AML-193 (cell line): ENCODE measurements at regions not wholly inside any gene's neighbourhood (a gene's known extent, or its start where the extent isn't known, plus 50 kb on each side); places are given as distances from the start of the nearest gene placed in this dataset.

Experiments used
- DNase-seq, 2 experiments: peaks; one replicate each; lab custom pipeline; 2025; lab: John Stamatoyannopoulos, UW

DNA sequence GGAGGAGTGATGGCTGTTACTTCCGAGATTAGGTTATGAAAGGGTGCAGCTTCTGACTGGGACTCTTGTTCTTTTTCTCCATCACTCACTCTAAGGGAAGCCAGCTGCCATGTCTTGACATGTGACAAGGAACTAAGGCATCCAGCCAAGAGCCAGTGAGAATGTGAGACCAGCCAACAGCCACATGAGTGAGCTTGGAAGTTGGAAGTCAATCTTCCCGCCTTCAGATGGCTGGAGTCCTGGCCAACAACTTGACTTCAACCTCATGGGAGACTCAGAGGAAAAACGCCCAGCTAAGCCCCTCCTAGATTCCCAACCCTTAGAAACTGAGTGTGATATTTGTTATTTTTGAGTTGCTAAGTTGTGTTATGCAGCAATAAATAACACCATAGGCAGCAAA is 201.1 kb downstream of the SNX18 start:
- DNase-seq: no peak

GRCh38 chr5:54717870-54718269 is 200.3 kb downstream of the SNX18 start:
- no peak for DNase-seq

GRCh38 chr5:54717459-54717858 is 199.9 kb downstream of the SNX18 start:
- no peak for DNase-seq

GRCh38 chr5:54713923-54714581 is 196.5 kb downstream of the SNX18 start:
- no peak for DNase-seq

- DNase-seq: no peak
Observed at GRCh38 chr5:54709096-54709495, 191.5 kb downstream of the SNX18 start.

DNA sequence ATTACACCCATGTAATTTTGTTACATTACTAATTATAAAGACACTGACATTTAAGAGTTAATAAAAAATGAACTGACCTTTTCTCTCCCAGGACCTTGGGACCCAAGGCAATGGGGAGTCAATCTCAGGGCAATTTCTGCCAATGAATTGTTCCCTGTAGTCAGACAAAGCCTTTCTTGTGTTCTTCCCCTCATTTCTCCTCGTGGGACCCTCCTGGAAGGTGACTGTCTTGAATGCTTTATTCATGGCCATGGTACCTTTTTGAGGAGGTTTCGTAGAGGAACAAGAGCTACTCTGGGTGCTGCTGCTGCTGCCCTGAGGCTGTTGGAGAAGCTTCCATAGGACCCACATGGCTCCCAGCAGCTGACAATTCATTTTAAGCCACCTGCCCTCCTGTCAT is 190.3 kb downstream of the SNX18 start:
- no peak for DNase-seq

GRCh38 chr5:54705994-54706653 is 188.6 kb downstream of the SNX18 start:
- DNase-seq: no peak

- DNase-seq: no peak
Observed at GRCh38 chr5:54704825-54705224, 187.3 kb downstream of the SNX18 start.

- DNase-seq: no peak
Observed at GRCh38 chr5:54704333-54704732, 186.8 kb downstream of the SNX18 start.

DNA sequence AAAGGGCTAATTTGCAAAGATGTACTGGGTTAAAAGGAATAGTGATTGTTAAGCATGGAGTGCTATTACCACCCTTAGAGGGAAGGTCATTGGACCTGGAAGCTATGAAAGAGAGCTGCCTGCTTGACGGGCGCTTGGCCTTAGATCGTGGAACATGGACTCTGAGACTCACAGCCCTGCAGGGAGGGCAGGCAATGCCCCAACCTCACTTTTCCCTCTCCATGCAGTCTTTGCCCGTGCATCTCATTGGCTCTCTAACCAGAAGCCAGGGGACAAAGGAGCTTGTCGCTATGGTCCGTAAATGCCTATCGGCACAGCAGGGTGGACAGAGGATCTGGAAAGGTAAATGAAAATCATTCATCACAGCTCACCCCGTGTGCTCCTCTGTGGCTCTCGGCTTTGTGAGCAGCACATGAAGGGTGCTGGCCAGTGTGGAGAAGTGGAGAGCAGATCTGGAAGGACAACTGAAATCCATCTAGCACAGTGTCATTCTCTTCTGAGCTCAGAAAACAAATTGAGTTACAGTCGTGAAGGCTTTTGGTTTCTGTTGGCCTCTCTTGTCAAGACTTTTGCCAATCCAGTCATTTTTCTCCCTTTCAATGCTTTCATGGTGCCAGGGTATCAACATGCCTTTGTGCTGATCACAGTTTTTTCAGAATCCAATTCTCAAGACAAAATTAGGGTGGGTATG is 186.2 kb downstream of the SNX18 start:
- DNase-seq: no peak

DNA sequence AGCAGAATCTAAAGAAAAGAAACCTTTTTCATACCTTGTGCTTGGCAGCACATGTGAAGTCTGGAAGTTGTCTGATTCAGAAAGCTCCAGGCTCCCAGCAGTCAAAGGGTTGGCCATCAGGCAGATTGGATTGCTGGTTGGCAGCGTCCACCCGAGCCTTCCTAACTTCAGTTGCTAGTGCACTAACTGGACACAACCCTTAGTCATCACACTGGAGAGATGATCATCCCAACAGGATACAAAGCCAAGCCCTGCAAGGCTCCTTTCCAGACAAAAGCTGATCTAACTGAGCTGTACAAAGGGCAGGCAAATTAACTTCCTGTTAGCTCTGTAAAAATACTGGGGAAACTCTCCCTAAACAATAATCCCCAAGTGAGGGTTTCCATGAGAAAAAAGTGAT is 185.6 kb downstream of the SNX18 start:
- DNase-seq: no peak

GRCh38 chr5:54702470-54702869 is 184.9 kb downstream of the SNX18 start:
- DNase-seq: peak in 1 of 2 experiments; percentile 4

DNA sequence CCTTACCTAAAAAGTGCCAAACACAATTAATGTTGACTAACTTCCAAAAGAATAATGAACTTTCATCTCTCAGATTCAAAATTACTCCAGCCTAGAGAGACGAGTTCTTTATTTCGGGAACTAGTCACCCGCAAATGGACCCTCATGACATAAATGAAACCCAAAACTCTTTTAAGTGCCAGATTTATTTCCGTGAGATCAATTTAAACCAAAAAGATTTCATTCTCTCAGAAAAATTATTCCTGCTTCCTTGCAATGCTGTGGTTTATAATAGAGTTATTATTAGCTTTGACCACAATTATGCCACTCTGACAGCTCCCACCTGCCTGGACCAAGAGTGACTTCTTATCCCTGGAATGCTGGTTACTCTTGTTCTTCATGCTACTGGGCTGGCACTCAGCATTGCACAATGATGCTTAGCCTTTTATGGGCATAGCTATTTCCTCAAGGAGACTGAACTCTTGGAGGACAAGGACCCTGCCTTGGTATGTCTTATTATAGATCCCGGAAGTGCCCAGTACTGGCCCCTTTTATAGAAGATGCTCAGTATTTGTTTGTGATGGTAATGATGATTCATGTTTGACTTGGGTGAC is 183.5 kb downstream of the SNX18 start:
- DNase-seq: no peak

DNA sequence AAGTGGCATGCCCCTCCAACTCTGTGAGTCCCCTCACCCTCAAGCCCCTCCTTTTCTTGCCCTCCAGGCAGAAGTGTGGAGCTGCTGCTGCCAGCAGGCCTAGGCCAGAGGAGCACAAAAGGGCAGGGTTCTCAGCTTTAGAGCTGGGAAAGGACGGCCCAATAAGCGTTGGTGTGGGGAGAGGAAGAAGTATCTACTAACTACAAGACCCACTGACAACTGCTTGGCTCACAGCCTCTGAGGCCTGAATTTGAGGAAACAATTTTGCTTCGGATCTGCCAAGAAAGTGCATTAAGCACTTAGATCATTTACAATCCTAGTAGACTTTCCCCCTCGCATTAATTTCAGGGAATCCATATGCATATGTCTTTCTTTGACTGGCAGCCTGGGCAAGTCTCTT is 179.4 kb downstream of the SNX18 start:
- DNase-seq: no peak

GRCh38 chr5:54696346-54696745 is 178.8 kb downstream of the SNX18 start:
- DNase-seq: no peak

DNA sequence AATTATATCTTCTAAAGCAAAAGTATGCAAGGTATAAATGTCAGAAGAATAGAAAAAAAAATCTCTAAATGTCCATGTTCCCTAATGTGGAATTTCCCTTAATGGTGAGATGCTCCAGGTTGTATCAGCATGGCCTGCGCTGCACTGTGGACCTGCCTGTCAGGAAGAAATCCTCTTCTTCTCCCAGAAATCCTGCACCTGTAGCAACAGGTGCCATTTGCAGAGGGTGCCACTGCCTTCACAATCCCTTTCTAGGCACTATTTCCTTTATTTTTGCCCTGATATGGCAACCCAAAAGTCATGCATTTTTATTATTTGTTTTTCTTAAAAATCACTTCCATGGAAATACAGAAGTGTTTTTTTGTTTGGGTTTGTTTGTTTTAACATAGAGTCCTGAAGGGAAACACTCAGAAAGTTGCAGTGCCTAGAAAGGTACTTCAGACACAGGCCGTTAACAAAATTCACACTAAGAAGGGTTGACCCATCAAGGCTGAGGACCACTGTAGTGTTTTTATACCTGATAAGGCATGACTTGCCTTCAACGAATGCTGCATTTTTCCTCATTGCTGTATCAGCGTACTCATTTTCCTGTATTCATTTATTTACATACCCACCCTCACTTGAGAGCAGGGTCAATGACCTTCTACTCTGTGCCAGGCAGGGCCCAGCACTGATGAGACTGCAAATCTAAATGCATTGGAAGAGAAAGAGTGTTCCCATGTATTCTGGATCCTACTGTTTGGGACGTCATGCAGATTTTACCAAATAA is 177.8 kb downstream of the SNX18 start:
- no peak for DNase-seq

DNA sequence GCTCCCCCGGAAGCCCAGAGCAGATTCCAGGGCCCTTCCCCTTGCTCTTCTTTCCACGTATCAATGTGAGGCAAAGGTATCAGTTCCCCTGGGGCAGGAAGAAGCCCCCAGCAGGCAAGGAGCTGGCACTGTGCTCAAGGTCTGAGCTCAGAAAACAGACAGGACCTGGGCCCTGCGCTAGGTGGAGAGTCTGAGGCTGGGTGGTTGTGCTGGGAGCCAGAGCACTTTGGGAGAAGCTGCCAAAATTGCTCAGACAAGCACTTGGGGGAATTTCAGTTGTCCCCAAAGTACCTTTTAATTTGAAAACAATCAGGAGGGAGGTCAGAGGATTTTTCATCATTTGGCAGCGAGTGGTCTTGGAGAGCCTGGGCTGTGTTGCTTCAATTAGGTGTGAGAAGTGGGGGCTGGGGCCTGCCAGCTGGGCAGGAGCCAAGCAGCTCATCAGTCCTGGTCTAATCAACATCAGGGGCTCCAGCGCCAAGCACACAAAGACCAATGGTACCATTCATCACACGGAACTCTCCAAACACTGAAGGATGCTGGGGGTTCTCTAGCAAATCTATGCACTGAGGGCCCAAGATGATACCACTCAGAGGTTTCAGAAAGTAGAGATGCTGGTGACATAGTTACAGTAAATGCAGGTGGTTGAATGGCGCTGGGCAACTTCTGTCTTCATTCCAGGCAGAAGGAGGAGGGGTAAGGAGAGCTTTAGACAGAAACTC is 176.5 kb downstream of the SNX18 start:
- DNase-seq: no peak

- DNase-seq: no peak
Observed at GRCh38 chr5:54692631-54693030, 175.1 kb downstream of the SNX18 start.

DNA sequence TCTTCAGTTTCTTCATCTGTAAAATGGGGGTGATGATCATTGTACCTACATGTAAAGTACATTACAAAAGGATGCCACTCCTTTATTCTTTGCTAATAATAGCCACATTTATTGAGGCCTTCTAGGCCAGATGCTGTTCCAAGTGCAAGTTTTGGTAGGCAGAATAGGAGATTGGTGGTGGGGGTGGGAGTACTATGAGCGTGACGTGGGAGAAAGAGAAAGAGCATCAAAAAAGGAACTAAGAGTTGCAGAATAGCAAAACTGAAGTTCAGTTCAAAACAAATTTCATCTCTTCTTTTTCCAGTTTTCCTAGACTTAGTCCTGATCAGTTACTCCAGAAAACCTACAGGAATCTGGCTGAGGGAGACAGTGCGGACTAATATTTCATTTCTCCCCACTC is 174.1 kb downstream of the SNX18 start:
- no peak for DNase-seq

DNA sequence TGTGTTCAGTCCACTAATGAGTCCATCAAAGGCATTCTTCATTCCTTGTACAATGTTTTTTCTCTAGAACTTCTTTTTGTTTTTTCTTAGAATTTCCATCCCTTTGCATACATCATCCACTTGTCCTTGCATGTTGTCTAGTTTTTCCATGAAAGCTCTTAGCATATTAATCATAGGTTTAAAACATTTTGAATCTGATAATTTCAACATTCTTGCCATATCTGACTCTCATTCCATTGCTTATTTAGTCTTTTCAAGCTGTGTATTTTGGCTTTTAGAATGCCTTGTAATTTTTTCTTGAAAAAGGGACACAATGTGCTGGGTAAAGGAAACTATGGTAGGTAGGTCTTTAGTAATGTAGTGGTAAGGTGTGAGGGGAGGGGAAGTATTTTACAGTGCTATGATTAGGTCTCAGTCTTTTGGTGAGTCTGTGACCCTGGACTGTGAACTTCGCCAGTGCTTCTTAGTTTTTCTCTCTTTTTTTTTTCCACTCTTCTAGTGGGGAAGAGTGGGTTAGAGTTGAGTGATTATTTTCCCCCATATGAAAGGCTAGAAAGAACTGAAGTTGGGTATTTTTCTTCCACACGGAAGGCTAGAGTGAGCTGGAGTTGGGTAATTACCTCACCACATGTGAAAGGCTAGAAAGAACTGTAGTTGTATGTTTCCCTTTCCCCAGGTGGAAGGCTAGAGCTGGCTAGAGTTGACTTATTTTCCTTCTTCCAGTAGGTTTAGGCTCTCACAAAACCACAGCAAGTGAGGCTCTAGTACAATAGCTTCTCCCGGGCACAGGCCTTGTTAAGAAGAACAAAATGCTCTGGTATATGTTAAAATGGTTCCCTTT is 172.1 kb downstream of the SNX18 start:
- DNase-seq: no peak

DNA sequence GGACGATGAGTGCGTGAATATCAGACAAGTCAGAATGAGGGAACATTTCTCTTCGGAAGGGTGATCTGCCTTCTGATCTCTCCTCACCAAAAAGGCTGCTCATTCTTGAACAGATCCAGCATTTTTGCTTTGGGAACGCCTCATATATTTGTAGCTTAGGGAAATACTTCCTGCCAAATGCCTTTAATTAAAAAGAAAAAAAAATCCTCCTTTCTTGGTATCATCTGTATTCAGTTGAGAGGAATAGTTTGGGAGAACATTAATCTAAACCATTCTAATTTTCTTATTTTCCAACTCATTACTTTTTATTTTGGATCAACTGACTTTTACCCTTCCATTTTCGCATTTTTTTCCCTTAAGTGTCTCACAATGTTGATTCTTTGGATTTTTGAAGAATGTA is 163.4 kb downstream of the SNX18 start:
- DNase-seq: no peak
